NCI-H446 (cell line): ENCODE measurements at regions not wholly inside any gene's neighbourhood (a gene's known extent, or its start where the extent isn't known, plus 50 kb on each side); places are given as distances from the start of the nearest gene placed in this dataset.
"Not testable (repeated sequence)": the region's sequence is repeated elsewhere in the genome, so short reads cannot be mapped to it uniquely, and the experiment has no call there.

Source experiments
- DNase-seq, 2 experiments: peaks; one replicate each; lab custom pipeline; 2025; lab: John Stamatoyannopoulos, UW

- no peak for DNase-seq
Observed at GRCh38 chr1:112818990-112819689, 104.0 kb upstream of the PPM1J start.

GRCh38 chr1:112817555-112818373, 102.6 kb upstream of the PPM1J start:
- no peak for DNase-seq

- no peak for DNase-seq
Observed at GRCh38 chr1:112815376-112815775, 100.2 kb upstream of the PPM1J start.

GRCh38 chr1:112814645-112815044, 99.5 kb upstream of the PPM1J start:
- not testable (repeated sequence) for DNase-seq

GRCh38 chr1:112808861-112809684, 93.9 kb upstream of the PPM1J start:
- peak; percentile 60 to 80 for DNase-seq

- no peak for DNase-seq
Observed at GRCh38 chr1:112807999-112808398, 92.9 kb upstream of the PPM1J start.

- no peak for DNase-seq
Observed at GRCh38 chr1:112807117-112807516, 92.0 kb upstream of the PPM1J start.

- DNase-seq: no peak
Observed at GRCh38 chr1:112806090-112806642, 91.0 kb upstream of the PPM1J start.

GRCh38 chr1:112805155-112805853, 90.2 kb upstream of the PPM1J start:
- no peak for DNase-seq

- peak; percentile 11 to 62 for DNase-seq
Observed at GRCh38 chr1:112803906-112804762, 89.0 kb upstream of the PPM1J start.

GRCh38 chr1:112800289-112800688, 85.2 kb upstream of the PPM1J start:
- no peak for DNase-seq

- peak; percentile 30 to 66 for DNase-seq
Observed at GRCh38 chr1:112798292-112798691, 83.2 kb upstream of the PPM1J start.

- DNase-seq: no peak
Observed at GRCh38 chr1:112797224-112797623, 82.1 kb upstream of the PPM1J start.

GRCh38 chr1:112794654-112795239, 79.6 kb upstream of the PPM1J start:
- DNase-seq: no peak

GRCh38 chr1:112793631-112794565, 78.8 kb upstream of the PPM1J start:
- no peak for DNase-seq

- DNase-seq: no peak
Observed at GRCh38 chr1:112791723-112792104, 76.6 kb upstream of the PPM1J start.

- no peak for DNase-seq
Observed at GRCh38 chr1:112790920-112791722, 76.0 kb upstream of the PPM1J start.

- DNase-seq: no peak
Observed at GRCh38 chr1:112788561-112788960, 73.4 kb upstream of the PPM1J start.
